HFF-Myc (cell line): ENCODE measurements at regions not wholly inside any gene's neighbourhood (a gene's known extent, or its start where the extent isn't known, plus 50 kb on each side); places are given as distances from the start of the nearest gene placed in this dataset.
"Not testable (repeated sequence)": the region's sequence is repeated elsewhere in the genome, so short reads cannot be mapped to it uniquely, and the experiment has no call there.

Experiments
- DNase-seq: peaks from one replicate; pipeline ENCODE4 v3.0.0-alpha.2; 2011; ENCODE audit warnings: low read depth; ENCODE audit errors: extremely low read depth
- H3K4me3 ChIP-seq: replicated peaks from 2 replicates; pipeline ENCODE4 v1.5.1; 2011; ENCODE audit warnings: low read depth, mild to moderate bottlenecking, control low read depth, low read length
- TF ChIP-seq, protein P1 (sequence below): IDR thresholded peaks from 2 replicates; pipeline ENCODE4 v1.5.1; 2012; ENCODE audit warnings: mild to moderate bottlenecking, low read depth, low read length, control low read depth; ENCODE audit errors: missing control alignments

DNA sequence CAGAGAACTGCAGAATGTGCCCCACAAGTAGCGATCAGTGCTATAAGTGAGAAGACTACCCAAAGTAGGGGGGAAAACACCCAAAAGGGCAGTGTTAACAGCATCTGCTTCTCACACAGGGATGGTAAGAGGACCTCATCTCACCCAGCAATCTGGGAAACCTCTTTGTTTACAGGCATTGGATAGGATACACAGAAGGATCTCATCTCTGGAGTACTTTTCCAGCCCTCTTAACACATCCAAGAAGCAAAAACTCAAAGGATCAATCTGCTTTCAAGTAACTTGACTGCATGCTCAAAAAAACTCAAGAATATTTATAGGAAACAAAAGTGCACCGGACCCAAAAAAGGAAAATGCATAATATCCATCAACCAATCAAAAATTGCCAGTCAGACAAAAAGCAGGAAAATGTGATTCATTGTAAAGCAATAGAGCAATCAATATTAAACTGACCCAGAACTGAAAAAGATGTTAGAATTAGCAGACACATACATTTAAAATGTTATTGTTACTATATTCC, 311.0 kb upstream of the CXADR start:
- no peak overlapping the region for H3K4me3 ChIP-seq
- DNase-seq, result no peak
- TF ChIP-seq, protein P1, sequence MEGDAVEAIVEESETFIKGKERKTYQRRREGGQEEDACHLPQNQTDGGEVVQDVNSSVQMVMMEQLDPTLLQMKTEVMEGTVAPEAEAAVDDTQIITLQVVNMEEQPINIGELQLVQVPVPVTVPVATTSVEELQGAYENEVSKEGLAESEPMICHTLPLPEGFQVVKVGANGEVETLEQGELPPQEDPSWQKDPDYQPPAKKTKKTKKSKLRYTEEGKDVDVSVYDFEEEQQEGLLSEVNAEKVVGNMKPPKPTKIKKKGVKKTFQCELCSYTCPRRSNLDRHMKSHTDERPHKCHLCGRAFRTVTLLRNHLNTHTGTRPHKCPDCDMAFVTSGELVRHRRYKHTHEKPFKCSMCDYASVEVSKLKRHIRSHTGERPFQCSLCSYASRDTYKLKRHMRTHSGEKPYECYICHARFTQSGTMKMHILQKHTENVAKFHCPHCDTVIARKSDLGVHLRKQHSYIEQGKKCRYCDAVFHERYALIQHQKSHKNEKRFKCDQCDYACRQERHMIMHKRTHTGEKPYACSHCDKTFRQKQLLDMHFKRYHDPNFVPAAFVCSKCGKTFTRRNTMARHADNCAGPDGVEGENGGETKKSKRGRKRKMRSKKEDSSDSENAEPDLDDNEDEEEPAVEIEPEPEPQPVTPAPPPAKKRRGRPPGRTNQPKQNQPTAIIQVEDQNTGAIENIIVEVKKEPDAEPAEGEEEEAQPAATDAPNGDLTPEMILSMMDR, result no peak

DNA sequence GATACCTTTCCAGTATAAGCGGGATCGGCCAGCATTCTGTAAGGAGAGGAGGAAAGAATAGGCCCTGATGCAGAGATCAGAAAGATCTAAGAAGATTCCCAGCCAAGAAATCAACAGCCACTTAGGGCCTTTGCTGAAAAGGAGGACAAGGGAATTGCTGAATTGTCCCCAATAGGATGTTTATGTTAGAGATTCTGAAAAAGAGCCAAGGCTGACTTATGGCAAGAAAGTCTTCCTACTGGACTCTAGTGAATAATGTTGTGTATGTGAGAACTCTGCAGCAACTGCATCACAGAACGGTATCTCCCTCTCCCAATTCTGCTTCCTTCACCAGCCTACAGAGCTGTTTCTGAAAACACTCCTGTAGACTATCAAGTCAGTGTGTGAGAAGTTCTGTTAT, 298.0 kb upstream of the CXADR start:
- TF ChIP-seq, protein P1, result no peak
- no peak for DNase-seq
- no peak overlapping the region for H3K4me3 ChIP-seq

DNA sequence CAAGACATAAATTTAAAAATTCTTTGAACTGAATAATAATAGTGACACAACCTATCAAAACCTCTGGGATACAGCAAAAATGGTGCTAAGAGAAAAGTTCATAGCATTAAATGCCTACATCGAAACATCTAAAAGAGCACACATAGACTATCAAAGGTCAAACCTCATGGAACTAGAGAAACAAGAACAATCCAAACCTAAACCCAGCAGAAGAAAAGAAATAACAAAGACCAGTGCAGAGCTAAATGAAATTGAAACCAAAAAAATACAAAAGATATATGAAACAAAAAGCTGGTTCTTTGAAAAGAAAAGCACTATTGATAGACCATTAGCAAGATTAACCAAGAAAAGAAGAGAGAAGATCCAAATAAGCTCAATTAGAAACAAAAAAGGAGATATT, 293.8 kb upstream of the CXADR start:
- DNase-seq, H3K4me3 ChIP-seq: not testable (repeated sequence)

DNA sequence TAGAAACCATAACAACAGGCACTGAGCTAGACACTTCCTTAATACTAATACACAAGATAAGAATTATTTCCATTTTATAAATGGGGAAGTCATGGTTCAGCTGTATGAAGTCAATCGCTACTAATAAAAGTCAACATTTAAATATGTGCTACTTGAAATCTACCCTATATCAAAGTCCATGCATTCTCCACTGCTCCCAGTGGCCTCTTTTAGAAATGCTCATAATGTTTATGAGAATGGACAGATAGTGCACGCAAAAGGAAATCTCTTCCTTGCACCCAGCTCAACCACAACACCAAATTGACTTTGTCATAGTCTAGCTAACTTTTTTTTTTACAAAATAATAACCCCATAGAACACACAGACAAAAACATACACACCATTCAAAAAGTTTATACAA, 281.7 kb upstream of the CXADR start:
- H3K4me3 ChIP-seq, result no peak overlapping the region
- TF ChIP-seq, protein P1, result no peak
- DNase-seq, result no peak

DNA sequence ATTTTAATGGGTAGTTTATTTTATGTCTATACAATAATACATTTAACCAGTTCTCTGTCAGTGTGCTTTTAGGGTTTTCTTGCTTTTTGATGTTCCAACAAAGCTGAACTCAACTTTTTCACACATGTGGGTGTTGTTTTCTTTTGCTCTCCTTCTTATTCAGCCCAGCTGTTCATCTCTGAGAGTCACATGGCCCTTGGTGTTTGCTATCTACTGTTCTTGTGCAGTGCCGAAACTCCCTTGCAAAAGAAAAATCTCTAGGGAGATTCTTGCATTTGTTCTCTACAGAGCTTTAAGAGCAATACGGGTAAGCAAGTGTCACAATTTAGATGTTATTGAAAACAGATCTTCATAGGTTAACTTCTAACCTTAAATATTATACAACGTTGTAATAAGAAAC, 281.1 kb upstream of the CXADR start:
- no peak for DNase-seq
- H3K4me3 ChIP-seq, result no peak overlapping the region
- TF ChIP-seq, protein P1, result no peak

DNA sequence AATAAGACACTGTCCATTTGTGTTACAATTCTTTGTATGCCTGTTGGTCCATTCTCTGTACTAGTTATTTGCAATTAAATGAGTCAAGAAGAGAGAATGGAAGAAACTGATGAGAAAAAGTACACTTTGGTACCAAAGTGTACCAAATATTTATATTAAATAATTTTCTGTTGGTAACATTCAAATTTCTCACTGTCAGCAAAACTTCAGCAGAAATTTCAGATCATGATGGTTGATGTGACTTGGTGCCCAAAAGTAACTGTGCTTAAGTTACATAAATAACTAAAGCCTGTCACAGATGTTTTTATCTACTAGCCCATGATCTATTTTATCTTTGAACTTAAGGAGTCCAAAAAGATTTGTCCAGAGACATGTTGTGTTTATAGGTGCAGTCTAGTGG, 274.4 kb upstream of the CXADR start:
- DNase-seq, result no peak
- TF ChIP-seq, protein P1, result no peak
- no peak overlapping the region for H3K4me3 ChIP-seq

DNA sequence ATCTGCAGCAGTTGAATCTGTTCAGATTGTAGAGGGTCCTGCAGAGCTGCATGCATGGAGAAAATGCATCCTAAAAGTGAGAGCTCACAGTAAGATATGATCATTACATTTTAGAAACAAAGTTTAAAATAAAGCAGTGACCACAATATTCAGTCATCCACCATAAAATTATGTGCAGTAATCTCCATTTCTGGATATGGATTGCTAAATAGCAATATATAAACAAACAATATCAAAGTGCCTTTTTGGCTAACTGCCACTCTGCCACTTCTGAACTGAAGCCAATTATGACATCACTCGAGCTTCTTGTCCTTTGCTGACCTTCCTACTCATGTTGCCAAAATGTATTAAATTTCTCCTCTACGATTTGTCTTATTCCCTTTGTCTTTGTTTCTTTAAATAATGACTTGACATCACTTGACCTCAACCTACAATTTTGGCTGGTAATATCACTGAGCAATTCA, 262.0 kb upstream of the CXADR start:
- DNase-seq, result no peak
- H3K4me3 ChIP-seq, result no peak overlapping the region
- TF ChIP-seq, protein P1, result no peak
